Hematopoietic multipotent progenitor cell treated with erythropoietin and hydrocortisone succinate and interleukin-3 and kit ligand, for 17 days (in vitro differentiated cells): ENCODE measurements at regions not wholly inside any gene's neighbourhood (a gene's known extent, or its start where the extent isn't known, plus 50 kb on each side); places are given as distances from the start of the nearest gene placed in this dataset.
"Not testable (repeated sequence)": the region's sequence is repeated elsewhere in the genome, so short reads cannot be mapped to it uniquely, and the experiment has no call there.

ENCODE experiments used
- DNase-seq: peaks from one replicate; pipeline ENCODE4 v3.0.0-alpha.2; 2015; ENCODE audit warnings: low spot score

- no peak for DNase-seq
Measured at GRCh38 chr6:168177103-168177891, 98.3 kb upstream of the FRMD1 start.

DNA sequence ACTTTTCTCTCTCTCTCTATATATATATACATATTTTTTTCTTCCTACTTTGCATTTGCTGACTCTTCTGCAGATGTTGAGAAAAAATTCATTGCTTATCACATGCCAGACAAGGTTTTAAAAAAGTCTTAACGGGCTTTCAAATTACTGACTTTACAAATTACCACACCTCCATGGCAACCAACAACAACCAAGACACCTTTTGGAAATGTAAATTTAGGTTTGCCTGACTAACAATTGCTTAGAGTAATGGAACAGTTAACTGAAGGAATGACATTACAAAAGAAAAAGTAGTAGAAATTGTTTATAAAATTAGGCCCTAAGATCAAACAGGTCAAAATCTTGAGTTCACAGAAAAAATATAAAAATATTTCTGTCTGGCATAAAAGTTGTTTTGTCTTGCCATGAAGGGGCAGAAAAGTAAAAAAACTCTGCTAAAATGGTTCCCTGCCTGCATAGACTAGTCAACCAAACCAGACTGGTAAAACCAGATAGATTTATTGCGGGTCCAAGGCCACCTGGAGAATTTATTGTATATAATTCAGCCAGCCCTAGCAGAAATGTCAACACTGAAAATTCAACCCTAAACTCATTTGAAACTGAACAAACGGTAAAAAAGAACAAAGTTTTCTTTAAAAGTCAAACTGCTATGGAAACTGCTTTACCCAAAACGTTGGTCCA lies 92.8 kb upstream of the FRMD1 start:
- no peak for DNase-seq

GRCh38 chr6:168170841-168171601 lies 92.0 kb upstream of the FRMD1 start:
- no peak for DNase-seq

DNA sequence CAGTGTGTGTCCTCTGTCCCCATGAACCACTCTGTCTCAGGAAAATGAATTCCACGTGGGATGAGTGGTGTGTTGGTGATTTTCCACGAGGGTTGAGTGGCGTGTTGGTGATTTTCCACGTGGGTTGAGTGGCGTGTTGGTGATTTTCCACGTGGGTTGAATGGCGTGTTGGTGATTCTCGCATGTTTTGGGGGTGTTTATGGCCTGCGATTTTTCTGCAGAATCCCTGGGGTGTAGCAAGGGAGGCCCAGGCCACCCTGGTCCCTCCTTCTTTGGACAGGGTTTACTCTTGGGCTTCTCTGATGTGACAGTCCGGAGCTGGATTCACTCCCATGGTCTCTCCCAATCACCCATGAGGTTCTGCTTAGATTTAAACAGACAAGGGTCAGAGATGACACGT lies 90.6 kb upstream of the FRMD1 start:
- DNase-seq = no peak

- not testable (repeated sequence) for DNase-seq
Measured at GRCh38 chr6:168168936-168169335, 89.9 kb upstream of the FRMD1 start.

GRCh38 chr6:168168330-168168729 lies 89.3 kb upstream of the FRMD1 start:
- not testable (repeated sequence) for DNase-seq

DNA sequence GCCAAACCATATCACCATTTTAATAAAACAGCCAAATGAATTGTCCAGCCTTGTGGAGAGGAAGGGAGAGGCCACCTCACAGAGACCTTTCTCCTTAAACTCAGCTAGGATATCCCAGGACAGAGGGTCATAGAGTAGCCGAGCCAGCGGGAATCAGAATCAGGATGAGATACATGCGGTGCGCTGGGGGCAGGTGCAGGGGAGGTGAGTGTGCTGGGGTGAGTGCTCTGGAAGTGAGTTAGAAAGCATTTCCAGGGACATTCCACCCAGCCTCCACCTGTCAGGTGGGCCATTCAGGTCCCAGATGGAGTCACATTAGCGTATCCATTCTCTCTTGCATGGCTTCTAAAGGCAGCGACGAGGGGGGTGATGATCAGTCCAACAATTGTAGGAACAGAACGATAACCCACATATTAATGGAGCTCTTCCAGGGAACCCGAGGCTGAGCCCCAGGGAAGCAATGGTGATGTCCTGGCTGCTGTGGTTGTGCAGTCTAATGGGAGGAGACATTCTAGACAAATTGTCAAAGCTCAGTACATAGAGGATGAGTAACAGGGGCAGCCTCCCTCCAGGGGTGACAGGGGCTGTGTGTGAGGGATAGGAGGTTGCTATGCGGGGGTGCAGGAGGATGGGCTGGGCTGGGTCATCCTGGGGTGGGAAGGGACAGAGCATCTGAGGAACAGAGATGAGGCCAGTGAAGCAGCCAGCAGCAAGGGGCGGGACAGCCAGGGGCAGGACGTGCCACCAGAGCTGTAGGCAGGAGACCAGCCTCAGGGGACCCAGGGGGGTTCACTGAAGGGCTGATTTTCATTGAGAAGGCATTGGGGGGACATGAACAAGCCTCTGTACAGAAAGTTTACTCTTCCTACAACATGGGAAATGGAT lies 88.7 kb upstream of the FRMD1 start:
- DNase-seq = no peak

GRCh38 chr6:168166627-168167026 lies 87.6 kb upstream of the FRMD1 start:
- DNase-seq = no peak

DNA sequence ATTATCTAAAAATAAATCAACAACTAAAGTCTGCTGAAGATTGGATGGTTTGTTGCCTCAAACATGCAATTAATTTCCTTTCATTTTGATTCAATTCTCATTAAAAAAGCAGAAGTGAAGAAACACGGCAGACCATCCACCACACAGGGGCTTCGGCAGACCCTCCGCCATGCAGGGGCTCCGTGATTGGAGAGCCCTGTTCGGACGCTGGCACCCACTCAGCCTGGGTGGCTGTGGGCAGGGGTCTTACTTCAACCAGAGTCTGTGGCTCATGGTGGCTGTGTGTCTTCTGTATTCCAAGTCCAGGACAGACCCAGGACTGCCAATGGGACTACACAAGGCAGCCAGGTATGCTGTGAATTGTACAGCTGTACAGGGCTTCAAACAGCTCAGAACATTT lies 86.9 kb upstream of the FRMD1 start:
- DNase-seq = no peak

- DNase-seq = no peak
Measured at GRCh38 chr6:168165373-168165772, 86.4 kb upstream of the FRMD1 start.

GRCh38 chr6:168164462-168165061 lies 85.5 kb upstream of the FRMD1 start:
- DNase-seq = no peak

DNA sequence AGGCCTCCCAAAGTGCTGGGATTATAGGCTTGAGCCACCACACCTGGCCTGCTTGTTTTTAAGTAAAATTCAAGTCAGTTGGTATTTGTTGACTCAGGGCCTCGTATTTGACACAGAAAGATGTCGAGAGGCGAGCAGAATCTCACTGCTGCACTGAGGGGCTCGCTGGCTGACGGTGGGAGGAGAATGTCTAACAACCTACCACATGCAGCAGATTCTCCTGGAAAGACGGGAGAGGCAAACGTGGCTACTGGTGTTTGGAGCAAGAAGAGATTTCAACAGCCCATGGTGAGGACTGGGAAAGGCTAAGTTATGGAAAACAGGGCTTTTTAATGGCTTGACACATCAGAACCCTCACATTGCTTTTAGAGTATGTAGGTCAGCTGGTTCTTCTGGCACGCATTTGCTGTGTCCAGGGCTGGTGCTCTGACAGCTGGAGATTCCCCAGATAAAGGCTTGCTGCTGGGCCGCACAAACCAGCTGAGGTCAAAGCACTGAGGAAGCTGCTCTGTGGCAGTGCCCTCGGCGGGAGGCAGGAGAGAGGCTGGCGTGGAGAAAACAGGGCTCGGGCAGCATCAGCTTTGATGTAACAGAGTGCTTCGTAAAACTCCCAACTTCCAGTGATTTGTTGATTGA lies 84.2 kb upstream of the FRMD1 start:
- DNase-seq = no peak

GRCh38 chr6:168162366-168162765 lies 83.4 kb upstream of the FRMD1 start:
- no peak for DNase-seq

- no peak for DNase-seq
Measured at GRCh38 chr6:168161371-168161750, 82.3 kb upstream of the FRMD1 start.

- no peak for DNase-seq
Measured at GRCh38 chr6:168160506-168161370, 81.7 kb upstream of the FRMD1 start.

GRCh38 chr6:168159506-168159905 lies 80.5 kb upstream of the FRMD1 start:
- no peak for DNase-seq

DNA sequence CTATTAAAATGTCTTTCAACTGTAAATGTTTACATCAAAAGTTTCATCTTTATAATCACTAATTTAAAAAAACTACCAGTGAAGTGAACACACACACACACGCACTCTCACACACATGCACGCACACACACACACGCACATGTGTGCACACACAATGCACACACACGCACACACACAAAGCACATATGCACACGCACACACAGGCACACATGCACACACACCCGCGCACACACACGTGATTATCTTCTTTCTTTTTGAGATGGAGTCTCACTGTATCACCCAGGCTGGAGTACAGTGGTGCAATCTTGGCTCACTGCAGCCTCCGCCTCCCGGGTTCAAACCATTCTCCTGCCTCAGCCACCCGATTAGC lies 80.0 kb upstream of the FRMD1 start:
- DNase-seq = no peak

- DNase-seq = no peak
Measured at GRCh38 chr6:168158213-168158979, 79.4 kb upstream of the FRMD1 start.
